Glutamatergic neuron (in vitro differentiated cells): ENCODE measurements at regions not wholly inside any gene's neighbourhood (a gene's known extent, or its start where the extent isn't known, plus 50 kb on each side); places are given as distances from the start of the nearest gene placed in this dataset.
"Not testable (repeated sequence)": the region's sequence is repeated elsewhere in the genome, so short reads cannot be mapped to it uniquely, and the experiment has no call there.

Experiments used
- DNase-seq: peaks from one replicate; pipeline ENCODE4 v3.0.0; 2022
- H3K27ac Mint-ChIP-seq: one replicate; pipeline ENCODE4 v1.8.0; 2020; ENCODE audit warnings: mild to moderate bottlenecking, mixed read lengths, inconsistent platforms; ENCODE audit not compliant: unreplicated experiment
- H3K27me3 Mint-ChIP-seq: one replicate; pipeline ENCODE4 v1.8.0; 2020; ENCODE audit warnings: mild to moderate bottlenecking, moderate library complexity, mixed read lengths, inconsistent platforms; ENCODE audit not compliant: unreplicated experiment
- H3K36me3 Mint-ChIP-seq: one replicate; pipeline ENCODE4 v1.8.0; 2020; ENCODE audit warnings: mild to moderate bottlenecking, mixed read lengths, inconsistent platforms; ENCODE audit not compliant: unreplicated experiment
- H3K4me1 Mint-ChIP-seq: one replicate; pipeline ENCODE4 v1.8.0; 2020; ENCODE audit warnings: mild to moderate bottlenecking, low read depth, mixed read lengths, inconsistent platforms; ENCODE audit not compliant: unreplicated experiment
- H3K4me3 Mint-ChIP-seq: one replicate; pipeline ENCODE4 v1.8.0; 2020; ENCODE audit warnings: mild to moderate bottlenecking, mixed read lengths, inconsistent platforms; ENCODE audit not compliant: unreplicated experiment
- H3K9me3 Mint-ChIP-seq: one replicate; pipeline ENCODE4 v1.8.0; 2020; ENCODE audit warnings: mild to moderate bottlenecking, moderate library complexity, mixed read lengths, inconsistent platforms; ENCODE audit not compliant: unreplicated experiment
- microRNA-seq: library from miRNA; unstranded; fragments of <30 nt; microRNA quantifications from one replicate; pipeline ENCODE4, GENCODE V29; 2020; ENCODE audit not compliant: unreplicated experiment
- TF ChIP-seq, protein P1 (sequence below): fragments of 200-600 bp; sonication (generic); IDR thresholded peaks from one replicate; pipeline ENCODE4 v1.5.0; 2021; ENCODE audit not compliant: partially characterized antibody, unreplicated experiment

DNA sequence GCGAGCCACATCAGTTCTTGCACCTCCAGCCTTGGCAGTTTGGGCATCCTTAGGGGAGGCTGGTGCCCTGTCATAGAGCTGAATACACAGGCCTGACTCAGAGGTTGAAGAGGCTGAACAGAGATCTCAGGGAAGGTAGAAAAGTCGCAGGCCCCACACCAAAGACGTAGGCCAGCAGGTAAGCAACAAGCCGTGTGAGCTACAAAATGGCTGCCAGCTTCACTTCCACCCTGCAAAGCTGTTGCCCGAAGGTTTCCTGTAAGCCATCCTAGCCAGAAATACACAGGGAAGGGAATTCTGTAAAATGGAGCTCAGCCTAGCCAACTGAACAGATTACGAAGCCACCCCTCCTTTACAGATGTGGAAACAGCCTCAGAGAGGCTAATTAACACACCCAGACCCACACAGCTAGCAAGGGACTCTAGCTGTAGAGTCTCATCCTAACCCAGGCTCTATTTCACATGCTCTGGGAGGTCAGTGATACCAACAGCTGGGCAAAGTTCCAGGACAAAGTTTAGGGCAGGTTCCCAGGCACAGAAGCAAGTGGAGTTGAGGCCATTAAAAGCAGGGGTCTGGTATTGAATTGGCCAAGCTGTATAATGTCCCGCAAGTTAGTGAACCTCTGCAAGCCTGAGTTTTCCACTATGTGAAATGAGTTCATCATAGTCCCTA lies 66.3 kb upstream of the RASGRF1 start:
- peaks cover 2% of the 10 kb centered on the region for H3K4me1 Mint-ChIP-seq
- TF ChIP-seq, protein P1, sequence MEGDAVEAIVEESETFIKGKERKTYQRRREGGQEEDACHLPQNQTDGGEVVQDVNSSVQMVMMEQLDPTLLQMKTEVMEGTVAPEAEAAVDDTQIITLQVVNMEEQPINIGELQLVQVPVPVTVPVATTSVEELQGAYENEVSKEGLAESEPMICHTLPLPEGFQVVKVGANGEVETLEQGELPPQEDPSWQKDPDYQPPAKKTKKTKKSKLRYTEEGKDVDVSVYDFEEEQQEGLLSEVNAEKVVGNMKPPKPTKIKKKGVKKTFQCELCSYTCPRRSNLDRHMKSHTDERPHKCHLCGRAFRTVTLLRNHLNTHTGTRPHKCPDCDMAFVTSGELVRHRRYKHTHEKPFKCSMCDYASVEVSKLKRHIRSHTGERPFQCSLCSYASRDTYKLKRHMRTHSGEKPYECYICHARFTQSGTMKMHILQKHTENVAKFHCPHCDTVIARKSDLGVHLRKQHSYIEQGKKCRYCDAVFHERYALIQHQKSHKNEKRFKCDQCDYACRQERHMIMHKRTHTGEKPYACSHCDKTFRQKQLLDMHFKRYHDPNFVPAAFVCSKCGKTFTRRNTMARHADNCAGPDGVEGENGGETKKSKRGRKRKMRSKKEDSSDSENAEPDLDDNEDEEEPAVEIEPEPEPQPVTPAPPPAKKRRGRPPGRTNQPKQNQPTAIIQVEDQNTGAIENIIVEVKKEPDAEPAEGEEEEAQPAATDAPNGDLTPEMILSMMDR: no peak
- peaks cover 5% of the 10 kb centered on the region for H3K9me3 Mint-ChIP-seq
- H3K4me3 Mint-ChIP-seq: no peak overlapping the region
- peaks cover 3% of the 10 kb centered on the region for H3K27me3 Mint-ChIP-seq
- DNase-seq: no peak
- H3K27ac Mint-ChIP-seq: no peak overlapping the region
- peaks cover 4% of the 10 kb centered on the region for H3K36me3 Mint-ChIP-seq

DNA sequence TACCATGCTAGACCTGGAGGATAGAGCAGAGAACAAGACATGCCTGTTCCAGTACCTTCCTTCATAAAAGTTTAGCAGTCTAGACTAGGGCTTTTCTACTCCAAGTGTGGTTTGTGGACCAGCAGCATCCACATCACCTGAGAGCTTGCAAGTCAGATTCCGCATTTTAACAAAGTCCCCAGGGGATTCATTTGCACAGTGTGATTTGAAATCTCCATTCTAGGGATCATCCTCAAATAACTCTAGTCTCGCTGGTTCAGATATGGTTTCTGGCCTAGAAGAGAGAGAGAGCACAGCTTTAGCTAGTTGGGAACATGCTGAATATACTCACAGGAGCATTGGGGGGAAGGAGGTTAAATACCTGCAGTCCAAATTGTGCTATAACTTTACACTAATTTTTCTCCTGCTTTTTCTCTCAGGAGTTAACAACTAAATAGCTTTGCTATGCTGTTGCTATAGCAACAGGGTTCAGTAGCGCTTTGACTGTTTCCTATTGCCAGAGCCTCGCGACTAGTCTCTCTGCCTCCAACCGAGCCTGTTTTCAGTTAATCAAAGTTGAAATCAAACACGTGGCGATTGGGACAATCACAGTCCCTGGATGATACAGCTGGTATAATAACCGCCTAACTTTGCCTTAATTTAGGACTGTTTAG lies 64.0 kb upstream of the RASGRF1 start:
- TF ChIP-seq, protein P1: no peak
- H3K4me1 Mint-ChIP-seq: no peaks in the 10 kb centered on the region
- peaks cover 9% of the 10 kb centered on the region for H3K9me3 Mint-ChIP-seq
- peaks cover 10% of the 10 kb centered on the region for H3K36me3 Mint-ChIP-seq
- H3K27ac Mint-ChIP-seq: no peak overlapping the region
- no peak for DNase-seq
- no peak overlapping the region for H3K4me3 Mint-ChIP-seq
- peaks cover 3% of the 10 kb centered on the region for H3K27me3 Mint-ChIP-seq

DNA sequence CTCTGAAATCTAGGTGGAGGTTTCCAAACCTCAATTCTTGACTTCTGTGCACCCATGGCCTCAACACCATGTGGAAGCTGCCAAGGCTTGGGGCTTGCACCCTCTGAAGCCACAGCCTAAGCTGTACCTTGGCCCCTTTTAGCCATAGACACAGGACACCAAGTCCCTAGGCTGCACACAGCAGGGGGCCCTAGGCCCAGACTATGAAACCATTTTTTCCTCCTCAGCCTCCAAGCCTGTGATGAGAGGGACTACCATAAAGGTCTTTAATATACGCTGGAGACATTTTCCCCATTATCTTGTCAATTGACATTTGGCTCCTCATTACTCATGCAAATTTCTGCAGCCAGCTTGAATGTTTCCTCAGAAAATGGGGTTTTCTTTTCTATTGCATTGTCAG lies 53.7 kb upstream of the RASGRF1 start:
- H3K27me3 Mint-ChIP-seq, H3K4me1 Mint-ChIP-seq, H3K4me3 Mint-ChIP-seq, H3K27ac Mint-ChIP-seq, DNase-seq, H3K9me3 Mint-ChIP-seq: not testable (repeated sequence)
- peaks cover 24% of the 10 kb centered on the region for H3K36me3 Mint-ChIP-seq

DNA sequence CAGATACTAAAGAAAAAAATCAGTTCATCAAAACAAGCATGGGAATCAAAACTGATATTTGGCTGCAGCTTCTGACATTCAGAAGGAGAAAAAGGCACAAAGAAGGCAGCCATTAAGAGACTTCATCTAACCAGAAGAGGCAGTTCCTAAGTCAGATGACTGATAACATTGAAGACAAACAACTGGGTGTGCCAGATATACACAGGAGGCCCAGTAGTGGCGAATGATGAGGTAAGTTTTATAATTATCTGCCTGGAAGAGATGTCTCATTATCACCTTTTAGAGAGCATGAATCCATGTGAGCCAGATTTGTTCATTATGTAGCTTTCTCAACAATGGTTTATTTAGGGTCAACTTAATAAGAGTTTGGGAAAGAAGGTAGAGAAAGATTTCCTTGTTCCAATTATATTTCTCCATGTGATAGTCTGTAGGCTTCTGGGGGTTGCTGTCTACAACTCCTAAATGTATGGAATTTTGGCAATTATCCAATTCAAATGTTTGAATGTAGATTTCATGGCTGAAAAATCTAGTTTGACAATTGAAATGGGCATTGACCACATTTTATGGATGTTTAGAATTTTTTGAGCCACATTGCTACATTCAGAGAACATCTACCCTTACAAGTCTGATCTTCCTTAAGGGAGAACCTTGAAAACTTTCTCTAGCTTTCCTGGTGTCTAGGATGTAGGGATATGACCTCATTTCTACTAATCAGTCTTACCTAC lies 50.4 kb upstream of the RASGRF1 start:
- Mint-ChIP-seq H3K27ac (no peak overlapping the region), H3K9me3 (peaks cover 7% of the 10 kb centered on the region), H3K27me3 (peaks cover 4% of the 10 kb centered on the region), H3K36me3 (peaks cover 24% of the 10 kb centered on the region), H3K4me3 (no peak overlapping the region), H3K4me1 (no peaks in the 10 kb centered on the region)
- TF ChIP-seq, protein P1: no peak
- no peak for DNase-seq

Small RNA genes lying in the stretch of these regions (microRNA-seq; reads per million reads assigned to microRNA genes)
- 197 reads per million, percentile 80 among the genes with 10 or more reads in this experiment for gene MIR184
